Cardiac septum (tissue), 1 donor: ENCODE measurements at regions not wholly inside any gene's neighbourhood (a gene's known extent, or its start where the extent isn't known, plus 50 kb on each side); places are given as distances from the start of the nearest gene placed in this dataset.

Source experiments
- DNase-seq: peaks from one replicate; pipeline ENCODE4 v3.0.0-alpha.2; 2020; ENCODE audit warnings: low spot score
- intact Hi-C: fragments of 100-400 bp; cut with DNase I; formaldehyde crosslinking; loops from one replicate; pipeline ENCODE4 v1.14.0; 2022
- donor health status: DM: no; HTN: no; CAD: no.

GRCh38 chr1:53378061-53378460, 50.2 kb upstream of the LRP8 start:
- peak; percentile 47 for DNase-seq

GRCh38 chr1:53378932-53379661, 51.2 kb upstream of the LRP8 start:
- intact Hi-C loops, result no loop called here
- peak; percentile 63 for DNase-seq

More at GRCh38 chr1:53378061-53378460, 50.2 kb upstream of the LRP8 start:
- intact Hi-C loops, result no loop called here

GRCh38 chr1:53379662-53380002, 51.8 kb upstream of the LRP8 start:
- intact Hi-C loops, result no loop called here
- no peak for DNase-seq

GRCh38 chr1:53380296-53380695, 52.4 kb upstream of the LRP8 start:
- DNase-seq, result no peak
- intact Hi-C loops, result no loop called here

GRCh38 chr1:53381790-53382401, 54.0 kb upstream of the LRP8 start:
- intact Hi-C loops, result no loop called here
- no peak for DNase-seq

- intact Hi-C loops, result no loop called here
- no peak for DNase-seq
Observed at GRCh38 chr1:53383136-53383870, 55.4 kb upstream of the LRP8 start.

GRCh38 chr1:53384796-53385195, 56.9 kb upstream of the LRP8 start:
- no peak for DNase-seq
- intact Hi-C loops, result no loop called here

GRCh38 chr1:53385276-53386225, 57.7 kb upstream of the LRP8 start:
- intact Hi-C loops, result no loop called here
- no peak for DNase-seq

GRCh38 chr1:53388963-53389362, 61.1 kb upstream of the LRP8 start:
- no peak for DNase-seq
- intact Hi-C loops, result no loop called here

- no peak for DNase-seq
- intact Hi-C loops, result no loop called here
Observed at GRCh38 chr1:53390261-53390660, 62.4 kb upstream of the LRP8 start.

- DNase-seq, result no peak
- intact Hi-C loops, result no loop called here
Observed at GRCh38 chr1:53390736-53391135, 62.9 kb upstream of the LRP8 start.

- DNase-seq, result no peak
Observed at GRCh38 chr1:53391296-53391695, 63.4 kb upstream of the LRP8 start.

GRCh38 chr1:53391982-53392381, 64.1 kb upstream of the LRP8 start:
- intact Hi-C loops, result no loop called here
- no peak for DNase-seq

More at GRCh38 chr1:53391296-53391695, 63.4 kb upstream of the LRP8 start:
- intact Hi-C loops, result no loop called here

- intact Hi-C loops, result no loop called here
Observed at GRCh38 chr1:53392460-53392859, 64.6 kb upstream of the LRP8 start.

GRCh38 chr1:53393325-53393792, 65.5 kb upstream of the LRP8 start:
- peak; percentile 89 for DNase-seq
- intact Hi-C loops, result loop anchor here (1.0 kb wide), 1 partner anchor 115 kb away; no protein-coding TSS in a partner anchor

More at GRCh38 chr1:53392460-53392859, 64.6 kb upstream of the LRP8 start:
- no peak for DNase-seq

GRCh38 chr1:53394306-53394705, 64.9 kb upstream of the DMRTB1 start:
- no peak for DNase-seq
- intact Hi-C loops, result no loop called here

GRCh38 chr1:53395671-53396215, 63.5 kb upstream of the DMRTB1 start:
- no peak for DNase-seq
- intact Hi-C loops, result no loop called here

GRCh38 chr1:53396573-53397268, 62.5 kb upstream of the DMRTB1 start:
- intact Hi-C loops, result no loop called here
- DNase-seq, result peak; percentile 29

GRCh38 chr1:53398091-53398490, 61.1 kb upstream of the DMRTB1 start:
- DNase-seq, result peak; percentile 53
- intact Hi-C loops, result no loop called here
